HG03095 (cell line): ENCODE measurements at regions not wholly inside any gene's neighbourhood (a gene's known extent, or its start where the extent isn't known, plus 50 kb on each side); places are given as distances from the start of the nearest gene placed in this dataset.
"Not testable (repeated sequence)": the region's sequence is repeated elsewhere in the genome, so short reads cannot be mapped to it uniquely, and the experiment has no call there.

Source experiments
- ATAC-seq: cut with Tn5 transposase; IDR thresholded peaks from one replicate; pipeline ENCODE4 v1.9.1; 2021; ENCODE audit warnings: moderate library complexity; ENCODE audit not compliant: unreplicated experiment

- ATAC-seq, result no peak
Observed at GRCh38 chr5:82959466-82959865, 117.7 kb downstream of the TMEM167A start.

GRCh38 chr5:82956600-82956999, 120.6 kb downstream of the TMEM167A start:
- no peak for ATAC-seq

- no peak for ATAC-seq
Observed at GRCh38 chr5:82952326-82952725, 124.9 kb downstream of the TMEM167A start.

GRCh38 chr5:82944267-82944666, 132.9 kb downstream of the TMEM167A start:
- ATAC-seq, result not testable (repeated sequence)

- ATAC-seq, result no peak
Observed at GRCh38 chr5:82942083-82942881, 134.9 kb downstream of the TMEM167A start.

GRCh38 chr5:82938901-82939725, 138.1 kb downstream of the TMEM167A start:
- ATAC-seq, result no peak

- not testable (repeated sequence) for ATAC-seq
Observed at GRCh38 chr5:82932473-82933220, 144.5 kb downstream of the TMEM167A start.

GRCh38 chr5:82931110-82931509, 146.1 kb downstream of the TMEM167A start:
- ATAC-seq, result no peak

GRCh38 chr5:82925061-82925411, 152.2 kb downstream of the TMEM167A start:
- ATAC-seq, result no peak

GRCh38 chr5:82924226-82925060, 152.8 kb downstream of the TMEM167A start:
- ATAC-seq, result no peak

GRCh38 chr5:82922086-82922734, 155.0 kb downstream of the TMEM167A start:
- ATAC-seq, result no peak

GRCh38 chr5:82918311-82919031, 158.7 kb downstream of the TMEM167A start:
- ATAC-seq, result no peak

GRCh38 chr5:82917584-82917983, 159.6 kb downstream of the TMEM167A start:
- peak; percentile 81 for ATAC-seq

GRCh38 chr5:82913971-82914370, 163.2 kb downstream of the TMEM167A start:
- ATAC-seq, result no peak

GRCh38 chr5:82912462-82912861, 164.7 kb downstream of the TMEM167A start:
- ATAC-seq, result no peak

GRCh38 chr5:82911910-82912309, 165.3 kb downstream of the TMEM167A start:
- ATAC-seq, result no peak

GRCh38 chr5:82910905-82911304, 166.3 kb downstream of the TMEM167A start:
- no peak for ATAC-seq

- ATAC-seq, result no peak
Observed at GRCh38 chr5:82910491-82910890, 166.7 kb downstream of the TMEM167A start.

GRCh38 chr5:82909771-82910170, 167.4 kb downstream of the TMEM167A start:
- no peak for ATAC-seq
